MCF 10A (cell line): ENCODE measurements at regions not wholly inside any gene's neighbourhood (a gene's known extent, or its start where the extent isn't known, plus 50 kb on each side); places are given as distances from the start of the nearest gene placed in this dataset.

ENCODE experiments used
- BruUV-seq: library from RNA; stranded (reverse); fragments of 400-500 nt; replicated peaks from 2 replicates; lab custom pipeline; 2021; lab: Mats Ljungman, UMichigan
- CTCF ChIA-PET: fragments of 300-600 bp; sonication (Branson Sonifier 250); formaldehyde crosslinking; extraction: SDS; loops from one replicate; lab custom pipeline; 2021; ENCODE audit warnings: antibody characterized with exemption, inconsistent platforms; lab: Yijun Ruan, JAX
- POLR2A ChIA-PET: fragments of 300-600, 350-650 bp; sonication (Branson Sonifier 250); formaldehyde crosslinking; extraction: SDS; loops from one replicate; lab custom pipeline; 2020; ENCODE audit warnings: antibody characterized with exemption, inconsistent platforms; lab: Yijun Ruan, JAX
- DNase-seq: peaks from one replicate; pipeline ENCODE4 v3.0.0-alpha.2; 2018; ENCODE audit not compliant: unreplicated experiment
- H3K27ac Mint-ChIP-seq: one replicate; pipeline ENCODE4 v1.8.0; 2022; ENCODE audit warnings: mild to moderate bottlenecking, low read depth, mixed read lengths; ENCODE audit not compliant: unreplicated experiment
- H3K27me3 Mint-ChIP-seq: one replicate; pipeline ENCODE4 v1.8.0; 2022; ENCODE audit warnings: mixed read lengths; ENCODE audit not compliant: insufficient read depth, unreplicated experiment
- H3K36me3 Mint-ChIP-seq: one replicate; pipeline ENCODE4 v1.8.0; 2022; ENCODE audit warnings: mild to moderate bottlenecking, moderate library complexity, mixed read lengths; ENCODE audit not compliant: insufficient read depth, unreplicated experiment
- H3K4me1 Mint-ChIP-seq: one replicate; pipeline ENCODE4 v1.8.0; 2022; ENCODE audit warnings: mixed read lengths; ENCODE audit not compliant: insufficient read depth, unreplicated experiment
- H3K4me3 Mint-ChIP-seq: one replicate; pipeline ENCODE4 v1.8.0; 2022; ENCODE audit warnings: mild to moderate bottlenecking, moderate library complexity, mixed read lengths; ENCODE audit not compliant: unreplicated experiment
- H3K9me3 Mint-ChIP-seq: one replicate; pipeline ENCODE4 v1.8.0; 2022; ENCODE audit warnings: mixed read lengths; ENCODE audit not compliant: unreplicated experiment
- intact Hi-C: fragments of 100-400 bp; cut with micrococcal nuclease; formaldehyde crosslinking; loops from 2 replicates; pipeline ENCODE4 v1.14.1; 2022
- TF ChIP-seq, protein P1 (sequence below): fragments of 200-600 bp; IDR thresholded peaks from one replicate; pipeline ENCODE4 v1.8.0; 2022; ENCODE audit warnings: antibody characterized with exemption, mild to moderate bottlenecking; ENCODE audit not compliant: unreplicated experiment

DNA sequence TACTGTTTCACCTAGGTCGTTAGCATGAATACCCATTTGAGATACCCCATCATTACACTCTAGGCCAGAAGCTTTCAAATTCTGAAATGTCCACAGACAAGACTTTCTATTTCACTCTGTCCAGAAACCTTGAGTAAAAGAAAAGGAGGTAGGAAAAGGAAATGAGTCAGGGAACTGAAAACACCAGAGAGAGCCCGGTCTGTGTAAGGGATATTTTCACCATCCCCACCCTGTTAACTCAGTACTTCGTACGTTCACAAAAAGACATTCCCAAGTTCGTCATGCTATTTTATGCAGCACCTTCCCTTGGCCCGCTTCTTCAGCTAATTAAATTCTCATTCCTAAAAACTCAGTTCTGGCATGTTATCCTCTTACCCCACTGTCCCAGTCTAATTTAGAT is 89.4 kb upstream of the SOX2 start:
- Mint-ChIP-seq H3K4me1 (peaks cover 35% of the 10 kb centered on the region), H3K27me3 (no peaks in the 10 kb centered on the region), H3K36me3 (no peaks in the 10 kb centered on the region), H3K4me3 (peak overlapping the region; percentile 31), H3K9me3 (no peaks in the 10 kb centered on the region), H3K27ac (peak overlapping the region; percentile 67)
- ChIA-PET POLR2A (interaction anchor here (0.5 to 1.6 kb wide), 3 partner anchors 10 to 57 kb away, joined by 3 to 4 read pairs (median 4); no protein-coding TSS in a partner anchor), CTCF (interaction anchor here (1.2 to 3.4 kb wide), 2 partner anchors 79 to 87 kb away, joined by 4 to 21 read pairs; no protein-coding TSS in a partner anchor)
- TF ChIP-seq, protein P1, sequence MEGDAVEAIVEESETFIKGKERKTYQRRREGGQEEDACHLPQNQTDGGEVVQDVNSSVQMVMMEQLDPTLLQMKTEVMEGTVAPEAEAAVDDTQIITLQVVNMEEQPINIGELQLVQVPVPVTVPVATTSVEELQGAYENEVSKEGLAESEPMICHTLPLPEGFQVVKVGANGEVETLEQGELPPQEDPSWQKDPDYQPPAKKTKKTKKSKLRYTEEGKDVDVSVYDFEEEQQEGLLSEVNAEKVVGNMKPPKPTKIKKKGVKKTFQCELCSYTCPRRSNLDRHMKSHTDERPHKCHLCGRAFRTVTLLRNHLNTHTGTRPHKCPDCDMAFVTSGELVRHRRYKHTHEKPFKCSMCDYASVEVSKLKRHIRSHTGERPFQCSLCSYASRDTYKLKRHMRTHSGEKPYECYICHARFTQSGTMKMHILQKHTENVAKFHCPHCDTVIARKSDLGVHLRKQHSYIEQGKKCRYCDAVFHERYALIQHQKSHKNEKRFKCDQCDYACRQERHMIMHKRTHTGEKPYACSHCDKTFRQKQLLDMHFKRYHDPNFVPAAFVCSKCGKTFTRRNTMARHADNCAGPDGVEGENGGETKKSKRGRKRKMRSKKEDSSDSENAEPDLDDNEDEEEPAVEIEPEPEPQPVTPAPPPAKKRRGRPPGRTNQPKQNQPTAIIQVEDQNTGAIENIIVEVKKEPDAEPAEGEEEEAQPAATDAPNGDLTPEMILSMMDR = no peak
- BruUV-seq = no TSS peak
- peak; percentile 50 for DNase-seq
- intact Hi-C loops = no loop called here

DNA sequence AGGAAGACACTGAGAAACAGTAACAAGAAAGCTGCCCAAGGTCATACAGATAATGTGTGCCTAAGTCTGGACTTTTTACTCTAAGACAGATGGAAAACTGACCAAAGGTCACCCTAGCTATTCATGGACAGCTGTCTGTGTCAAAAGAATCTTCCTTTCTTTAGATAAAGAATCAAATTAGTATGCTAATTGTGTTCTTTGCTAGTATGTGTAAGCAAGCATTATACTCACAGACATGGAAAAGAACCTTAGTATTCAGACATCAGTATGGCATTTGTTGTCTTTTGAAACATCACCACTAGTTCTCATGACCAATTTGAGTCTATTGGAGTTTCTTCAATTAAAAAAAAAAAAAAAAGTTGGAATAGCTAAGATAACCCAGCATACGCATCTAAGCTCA is 91.8 kb upstream of the SOX2 start:
- H3K27ac Mint-ChIP-seq = no peak overlapping the region
- no TSS peak for BruUV-seq
- no peak for DNase-seq
- intact Hi-C loops = no loop called here
- TF ChIP-seq, protein P1 = no peak
- ChIA-PET CTCF (interaction anchor here (0.6 to 1.3 kb wide), 5 partner anchors 9 to 309 kb away, joined by 3 to 4 read pairs (median 4); no protein-coding TSS in a partner anchor), POLR2A (no interaction called here)
- H3K9me3 Mint-ChIP-seq = no peaks in the 10 kb centered on the region
- no peaks in the 10 kb centered on the region for H3K27me3 Mint-ChIP-seq
- no peaks in the 10 kb centered on the region for H3K36me3 Mint-ChIP-seq
- H3K4me3 Mint-ChIP-seq = no peak overlapping the region
- peaks cover 30% of the 10 kb centered on the region for H3K4me1 Mint-ChIP-seq

DNA sequence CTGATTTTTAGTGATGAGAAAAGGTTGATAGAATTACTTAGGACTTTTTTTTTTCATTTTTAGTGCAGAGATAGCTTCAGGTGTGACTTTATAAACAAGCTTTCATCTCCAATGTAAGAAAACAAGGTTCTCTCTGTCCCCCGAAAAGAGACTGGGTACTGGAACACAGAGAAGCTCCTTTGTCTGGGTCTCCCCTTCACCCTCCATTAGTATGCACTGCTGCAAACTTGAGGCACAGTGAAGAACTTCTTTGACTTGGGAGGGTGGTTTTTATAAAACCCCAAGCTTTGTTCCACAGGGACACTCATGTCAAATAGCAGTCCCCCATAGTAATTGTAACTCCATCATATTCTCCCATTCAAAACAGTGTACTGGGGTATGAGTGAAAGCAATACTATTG is 93.5 kb upstream of the SOX2 start:
- ChIA-PET POLR2A (interaction anchor here (0.7 kb wide), 1 partner anchor 39 kb away, joined by 3 read pairs; no protein-coding TSS in a partner anchor), CTCF (interaction anchor here (0.6 to 1.0 kb wide), 2 partner anchors 168 kb away, joined by 3 read pairs; no protein-coding TSS in a partner anchor)
- no peak overlapping the region for H3K4me3 Mint-ChIP-seq
- no peak overlapping the region for H3K27ac Mint-ChIP-seq
- H3K36me3 Mint-ChIP-seq = no peaks in the 10 kb centered on the region
- H3K9me3 Mint-ChIP-seq = no peaks in the 10 kb centered on the region
- no TSS peak for BruUV-seq
- no peak for DNase-seq
- H3K27me3 Mint-ChIP-seq = no peaks in the 10 kb centered on the region
- peaks cover 15% of the 10 kb centered on the region for H3K4me1 Mint-ChIP-seq
- TF ChIP-seq, protein P1 = no peak
- intact Hi-C loops = no loop called here

DNA sequence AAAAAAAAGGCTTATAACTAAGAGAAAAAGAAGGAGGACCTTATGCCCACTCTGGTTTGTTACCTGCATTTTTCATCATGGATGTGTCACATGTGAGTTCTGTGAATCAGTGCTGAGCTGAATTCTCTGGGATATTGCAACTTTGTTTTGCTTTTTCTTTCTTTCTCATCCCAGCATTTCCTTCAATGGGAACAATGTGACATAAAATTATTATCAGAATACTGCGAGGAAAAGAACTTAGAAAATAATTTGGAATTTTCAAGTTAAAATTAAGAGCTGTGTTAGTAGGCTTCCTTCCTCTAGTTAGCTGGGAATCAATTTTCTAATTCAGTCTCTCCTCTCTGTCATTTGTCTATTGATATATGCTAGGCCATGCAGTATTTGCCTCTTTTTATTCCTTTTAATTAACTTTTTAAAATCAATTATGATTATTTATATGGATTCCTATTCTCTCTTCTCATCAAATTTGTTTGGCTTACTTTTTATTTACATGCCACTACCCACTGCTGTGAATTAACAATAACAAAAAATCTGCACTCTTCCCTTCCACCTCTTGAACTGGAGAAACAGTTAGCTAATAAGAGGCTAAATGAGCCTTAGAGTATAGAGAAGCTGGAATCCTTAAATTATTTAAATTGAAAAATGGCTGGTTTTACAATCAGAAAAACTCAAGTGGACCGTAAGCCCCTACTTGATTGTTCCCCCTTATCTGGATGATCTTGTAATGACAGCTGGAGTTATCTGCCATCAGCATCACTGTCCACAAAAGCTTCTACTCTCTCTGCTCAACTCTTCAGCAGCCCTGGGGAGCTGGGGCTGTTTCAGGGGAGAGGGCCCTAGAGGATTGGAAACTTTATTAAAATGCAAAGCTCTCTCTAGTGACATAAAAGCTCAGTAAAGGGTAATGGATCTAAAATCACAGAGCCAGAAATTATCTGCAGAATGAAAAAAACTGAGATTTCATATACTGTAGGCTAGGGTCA is 95.3 kb upstream of the SOX2 start:
- H3K36me3 Mint-ChIP-seq = no peaks in the 10 kb centered on the region
- no peak overlapping the region for H3K4me3 Mint-ChIP-seq
- TF ChIP-seq, protein P1 = no peak
- intact Hi-C loops = no loop called here
- no peaks in the 10 kb centered on the region for H3K9me3 Mint-ChIP-seq
- ChIA-PET CTCF (interaction anchor here (0.6 to 1.0 kb wide), 3 partner anchors 91 to 1051 kb away, joined by 3 read pairs; no protein-coding TSS in a partner anchor), POLR2A (interaction anchor here (0.7 kb wide), 1 partner anchor 45 kb away, joined by 3 read pairs; no protein-coding TSS in a partner anchor)
- no peak for DNase-seq
- H3K27me3 Mint-ChIP-seq = no peaks in the 10 kb centered on the region
- no TSS peak for BruUV-seq
- H3K27ac Mint-ChIP-seq = no peak overlapping the region
- no peaks in the 10 kb centered on the region for H3K4me1 Mint-ChIP-seq
